WTC11 (cell line): ENCODE measurements at regions not wholly inside any gene's neighbourhood (a gene's known extent, or its start where the extent isn't known, plus 50 kb on each side); places are given as distances from the start of the nearest gene placed in this dataset.

Experiments
- ATAC-seq: fragments of 200-7000 bp; cut with Tn5 transposase; 2 replicates; pipeline ENCODE4 v1.10.0; 2021; ENCODE audit warnings: mild to moderate bottlenecking, moderate library complexity
- CTCF ChIA-PET: fragments of 300-600 bp; sonication (Branson Sonifier 250); formaldehyde crosslinking; loops from one replicate; lab custom pipeline; 2021; ENCODE audit warnings: antibody characterized with exemption; lab: Charles Lee
- POLR2A ChIA-PET: fragments of 350-600 bp; sonication (Branson Sonifier 250); formaldehyde crosslinking; loops from one replicate; lab custom pipeline; 2021; ENCODE audit warnings: antibody characterized with exemption; lab: Charles Lee
- DNase-seq: peaks from one replicate; pipeline ENCODE4 v3.0.0; 2021; ENCODE audit warnings: low spot score
- H3K27ac Mint-ChIP-seq: 2 replicates; pipeline ENCODE4 v1.8.0; 2021; ENCODE audit warnings: mixed read lengths
- H3K27me3 Mint-ChIP-seq: 2 replicates; pipeline ENCODE4 v1.8.0; 2021; ENCODE audit warnings: low read depth, mild to moderate bottlenecking, moderate library complexity, mixed read lengths
- H3K36me3 Mint-ChIP-seq: 2 replicates; pipeline ENCODE4 v1.8.0; 2021; ENCODE audit warnings: mixed read lengths
- H3K4me1 Mint-ChIP-seq: 2 replicates; pipeline ENCODE4 v1.8.0; 2022; ENCODE audit warnings: mixed read lengths
- H3K4me3 Mint-ChIP-seq: 2 replicates; pipeline ENCODE4 v1.8.0; 2021; ENCODE audit warnings: mild to moderate bottlenecking, moderate library complexity, mixed read lengths
- H3K9me3 Mint-ChIP-seq: 2 replicates; pipeline ENCODE4 v1.8.0; 2021; ENCODE audit warnings: mixed read lengths
- AR ChIP-seq: fragments of 250-450 bp; sonication (Bioruptor Pico); IDR thresholded peaks from 2 replicates; pipeline ENCODE4 v1.9.0; 2021; ENCODE audit warnings: mild to moderate bottlenecking
- ATF3 ChIP-seq: sonication (generic); formaldehyde crosslinking; conservative IDR thresholded peaks from 2 replicates; pipeline ENCODE4 v1.8.1; 2022; ENCODE audit warnings: mild to moderate bottlenecking, missing genetic modification reagents
- CTCF ChIP-seq: fragments of 200-600 bp; IDR thresholded peaks from 2 replicates; pipeline ENCODE4 v1.8.0; 2022; ENCODE audit warnings: antibody characterized with exemption
- EMX1 ChIP-seq: fragments of 250-450 bp; sonication (Bioruptor Pico); IDR thresholded peaks from 2 replicates; pipeline ENCODE4 v1.8.0; 2021; ENCODE audit warnings: mild to moderate bottlenecking
- ETV6 ChIP-seq: sonication (generic); formaldehyde crosslinking; IDR thresholded peaks from 2 replicates; pipeline ENCODE4 v1.8.1; 2022; ENCODE audit warnings: mild to moderate bottlenecking, missing genetic modification reagents
- FOXJ3 ChIP-seq: sonication (generic); formaldehyde crosslinking; IDR thresholded peaks from 2 replicates; pipeline ENCODE4 v1.9.0; 2021; ENCODE audit warnings: missing genetic modification reagents, mild to moderate bottlenecking, borderline replicate concordance
- FOXP4 ChIP-seq: sonication (generic); formaldehyde crosslinking; IDR thresholded peaks from 2 replicates; pipeline ENCODE4 v1.8.0; 2022; ENCODE audit warnings: mild to moderate bottlenecking, missing genetic modification reagents
- IRF2 ChIP-seq: sonication (generic); formaldehyde crosslinking; IDR thresholded peaks from 2 replicates; pipeline ENCODE4 v1.8.0; 2022; ENCODE audit warnings: low read depth, missing genetic modification reagents, borderline replicate concordance
- JAZF1 ChIP-seq: fragments of 250-450 bp; sonication (Bioruptor Pico); IDR thresholded peaks from 2 replicates; pipeline ENCODE4 v1.9.0; 2021; ENCODE audit warnings: moderate library complexity, mild to moderate bottlenecking, inconsistent platforms
- JUN ChIP-seq: sonication (generic); formaldehyde crosslinking; IDR thresholded peaks from 2 replicates; pipeline ENCODE4 v1.8.0; 2023; ENCODE audit warnings: mild to moderate bottlenecking, missing genetic modification reagents
- MYBL2 ChIP-seq: sonication (generic); formaldehyde crosslinking; IDR thresholded peaks from 2 replicates; pipeline ENCODE4 v1.8.1; 2023; ENCODE audit warnings: mild to moderate bottlenecking, moderate library complexity, missing genetic modification reagents
- NR1H2 ChIP-seq: sonication (generic); formaldehyde crosslinking; IDR thresholded peaks from 2 replicates; pipeline ENCODE4 v1.9.0; 2021; ENCODE audit warnings: mild to moderate bottlenecking, moderate library complexity, missing genetic modification reagents
- OVOL2 ChIP-seq: fragments of 250-450 bp; sonication (Bioruptor Pico); IDR thresholded peaks from 2 replicates; pipeline ENCODE4 v1.9.0; 2021; ENCODE audit warnings: mild to moderate bottlenecking, borderline replicate concordance
- PRRX2 ChIP-seq: fragments of 250-450 bp; sonication (Bioruptor Pico); IDR thresholded peaks from 2 replicates; pipeline ENCODE4 v1.8.0; 2021; ENCODE audit warnings: mild to moderate bottlenecking
- SMAD3 ChIP-seq: sonication (generic); formaldehyde crosslinking; IDR thresholded peaks from 2 replicates; pipeline ENCODE4 v1.8.0; 2022; ENCODE audit warnings: missing genetic modification reagents, mild to moderate bottlenecking, borderline replicate concordance
- USF2 ChIP-seq: sonication (generic); formaldehyde crosslinking; IDR thresholded peaks from 2 replicates; pipeline ENCODE4 v1.8.1; 2023; ENCODE audit warnings: mild to moderate bottlenecking, missing genetic modification reagents, moderate library complexity
- ZBTB43 ChIP-seq: sonication (generic); formaldehyde crosslinking; IDR thresholded peaks from 2 replicates; pipeline ENCODE4 v1.8.1; 2023; ENCODE audit warnings: mild to moderate bottlenecking, missing genetic modification reagents
- ZMAT4 ChIP-seq: fragments of 250-450 bp; sonication (Bioruptor Pico); IDR thresholded peaks from 2 replicates; pipeline ENCODE4 v1.9.0; 2021; ENCODE audit warnings: mild to moderate bottlenecking
- ZNF121 ChIP-seq: sonication (generic); formaldehyde crosslinking; IDR thresholded peaks from 2 replicates; pipeline ENCODE4 v1.8.0; 2023; ENCODE audit warnings: missing genetic modification reagents
- ZNF219 ChIP-seq: sonication (generic); formaldehyde crosslinking; IDR thresholded peaks from 2 replicates; pipeline ENCODE4 v1.8.0; 2023; ENCODE audit warnings: missing genetic modification reagents, mild to moderate bottlenecking, borderline replicate concordance
- ZNF416 ChIP-seq: fragments of 250-450 bp; sonication (Bioruptor Pico); IDR thresholded peaks from 2 replicates; pipeline ENCODE4 v1.9.0; 2021; ENCODE audit warnings: mild to moderate bottlenecking, inconsistent platforms

- no peak for TF ChIP-seq FOXP4
- no peak for TF ChIP-seq ZNF416 (CRISPR knock-in tag)
- no peak for TF ChIP-seq AR
- no peak for TF ChIP-seq JUN (CRISPR knock-in tag)
- no peak for TF ChIP-seq ZMAT4 (CRISPR knock-in tag)
- no peak for TF ChIP-seq JAZF1 (CRISPR knock-in tag)
- TF ChIP-seq MYBL2 (CRISPR knock-in tag), result no peak
- no peak for TF ChIP-seq NR1H2 (CRISPR knock-in tag)
- peaks cover 36% of the 10 kb centered on the region for H3K4me1 Mint-ChIP-seq
- DNase-seq, result no peak
- CTCF ChIA-PET, result no interaction called here
- POLR2A ChIA-PET, result no interaction called here
- H3K27ac Mint-ChIP-seq, result no peak overlapping the region
- H3K36me3 Mint-ChIP-seq, result peaks cover 3% of the 10 kb centered on the region; the same call in 1 of the 2 replicates
- H3K27me3 Mint-ChIP-seq, result peaks cover 17% of the 10 kb centered on the region
- no peak for ATAC-seq
- no peaks in the 10 kb centered on the region for H3K9me3 Mint-ChIP-seq
- no peak overlapping the region for H3K4me3 Mint-ChIP-seq
These were observed 141.2 kb upstream of the PARP11 start for GRCh38 chr12:4014444-4014843.

GRCh38 chr12:4012977-4013968 is 140.1 kb upstream of the PARP11 start:
- Mint-ChIP-seq H3K4me1 (peaks cover 27% of the 10 kb centered on the region), H3K36me3 (peaks cover 3% of the 10 kb centered on the region; the same call in 1 of the 2 replicates), H3K4me3 (no peak overlapping the region), H3K27ac (no peak overlapping the region)
- ATAC-seq, result no peak; the same call in none of the 2 replicates
- ChIA-PET CTCF (no interaction called here), POLR2A (no interaction called here)
- DNase-seq, result no peak
- TF ChIP-seq IRF2 (CRISPR knock-in tag) (no peak), ZNF219 (no peak), CTCF (no peak), ZBTB43 (CRISPR knock-in tag) (no peak), MYBL2 (CRISPR knock-in tag) (no peak)
- TF ChIP-seq, all 79 proteins: peak for 0
- Mint-ChIP-seq H3K27me3 (peaks cover 12% of the 10 kb centered on the region), H3K9me3 (no peaks in the 10 kb centered on the region)

- peaks cover 20% of the 10 kb centered on the region for H3K4me1 Mint-ChIP-seq
- no peak overlapping the region for H3K27ac Mint-ChIP-seq
- CTCF ChIA-PET, result interaction anchor here (2.0 kb wide), 1 partner anchor 48 kb away, joined by 6 read pairs; no protein-coding TSS in a partner anchor
- TF ChIP-seq ATF3 (CRISPR knock-in tag), result no peak
- no peak for TF ChIP-seq OVOL2 (CRISPR knock-in tag)
- TF ChIP-seq SMAD3 (CRISPR knock-in tag), result no peak
- no peak for TF ChIP-seq PRRX2 (CRISPR knock-in tag)
- no peak for TF ChIP-seq FOXJ3 (CRISPR knock-in tag)
- TF ChIP-seq JUN (CRISPR knock-in tag), result no peak
- TF ChIP-seq ETV6, result no peak
- TF ChIP-seq ZNF121 (CRISPR knock-in tag), result no peak
- TF ChIP-seq USF2 (CRISPR knock-in tag), result no peak
- TF ChIP-seq EMX1 (CRISPR knock-in tag), result no peak
These were observed 138.9 kb upstream of the PARP11 start for GRCh38 chr12:4012073-4012472.

More at GRCh38 chr12:4012073-4012472, 138.9 kb upstream of the PARP11 start:
- Mint-ChIP-seq H3K4me3 (no peak overlapping the region), H3K27me3 (peaks cover 12% of the 10 kb centered on the region), H3K36me3 (peaks cover under 1% of the 10 kb centered on the region; the same call in 1 of the 2 replicates), H3K9me3 (no peaks in the 10 kb centered on the region)
- POLR2A ChIA-PET, result no interaction called here
- ATAC-seq (no peak), DNase-seq (no peak)
